ENCODE measurements at regions not wholly inside any gene's neighbourhood (a gene's known extent, or its start where the extent isn't known, plus 50 kb on each side); places are given as distances from the start of the nearest gene placed in this dataset.

- Mint-ChIP-seq H3K27ac (no peak overlapping the region), H3K4me1 (no peaks in the 10 kb centered on the region), H3K27me3 (ENCODE audit: insufficient read depth) (no peaks in the 10 kb centered on the region), H3K4me3 (no peak overlapping the region), H3K9me3 (peaks cover 1% of the 10 kb centered on the region), H3K36me3 (ENCODE audit: low read depth) (no peaks in the 10 kb centered on the region)
- Histone ChIP-seq H3K4me3 (ENCODE audit: low read length) (no peak overlapping the region), H3K4me1 (ENCODE audit: control insufficient read depth, insufficient read depth, low read length) (no peaks in the 10 kb centered on the region), H3K27me3 (ENCODE audit: control insufficient read depth, insufficient read depth, low read length, poor library complexity, severe bottlenecking) (no peaks in the 10 kb centered on the region), H3K9ac (ENCODE audit: extremely low read depth, low read length, poor library complexity, severe bottlenecking) (no peak overlapping the region), H3K27ac (ENCODE audit: low read depth, low read length) (no peak overlapping the region), H3K36me3 (ENCODE audit: control insufficient read depth, insufficient read depth, low read length) (no peaks in the 10 kb centered on the region), H3K9me3 (ENCODE audit: control insufficient read depth, low read length) (no peaks in the 10 kb centered on the region)
- DNase-seq: no peak
- WGBS, 2 experiments (ENCODE audit: insufficient coverage in 1 of 2, insufficient read length in 1 of 2): 79 to 89% methylated on average over 2 of the region's 2 CpGs
- no peak for TF ChIP-seq CTCF (conservative IDR thresholded peaks at IDR 0.05)
Measured at GRCh38 chr18:1357724-1358123, 453.1 kb downstream of the ADCYAP1 start.

GRCh38 chr18:1361936-1362335, 457.3 kb downstream of the ADCYAP1 start:
- Mint-ChIP-seq H3K27ac (no peak overlapping the region), H3K4me1 (no peaks in the 10 kb centered on the region), H3K36me3 (ENCODE audit: low read depth) (no peaks in the 10 kb centered on the region), H3K9me3 (no peaks in the 10 kb centered on the region), H3K27me3 (ENCODE audit: insufficient read depth) (no peaks in the 10 kb centered on the region), H3K4me3 (no peak overlapping the region)
- 89 to 95% methylated on average over 2 of the region's 3 CpGs for WGBS, 2 experiments (ENCODE audit: insufficient coverage in 1 of 2, insufficient read length in 1 of 2)
- no peak for TF ChIP-seq CTCF (conservative IDR thresholded peaks at IDR 0.05)
- DNase-seq: no peak
- no peaks in the 10 kb centered on the region for H3K9me3 ChIP-seq (ENCODE audit: control insufficient read depth, low read length)
- no peaks in the 10 kb centered on the region for H3K27me3 ChIP-seq (ENCODE audit: control insufficient read depth, insufficient read depth, low read length, poor library complexity, severe bottlenecking)
- H3K27ac ChIP-seq (ENCODE audit: low read depth, low read length): no peak overlapping the region
- no peak overlapping the region for H3K4me3 ChIP-seq (ENCODE audit: low read length)
- no peaks in the 10 kb centered on the region for H3K36me3 ChIP-seq (ENCODE audit: control insufficient read depth, insufficient read depth, low read length)
- no peak overlapping the region for H3K9ac ChIP-seq (ENCODE audit: extremely low read depth, low read length, poor library complexity, severe bottlenecking)
- H3K4me1 ChIP-seq (ENCODE audit: control insufficient read depth, insufficient read depth, low read length): no peaks in the 10 kb centered on the region

GRCh38 chr18:1370552-1370951, 465.9 kb downstream of the ADCYAP1 start:
- H3K27ac Mint-ChIP-seq: no peak overlapping the region

More at GRCh38 chr18:1370552-1370951, 465.9 kb downstream of the ADCYAP1 start:
- 84 to 94% methylated on average over 3 to 6 of the region's 6 CpGs for WGBS, 2 experiments (ENCODE audit: insufficient coverage in 1 of 2, insufficient read length in 1 of 2)
- no peaks in the 10 kb centered on the region for H3K9me3 Mint-ChIP-seq
- no peaks in the 10 kb centered on the region for H3K27me3 Mint-ChIP-seq (ENCODE audit: insufficient read depth)
- H3K36me3 Mint-ChIP-seq (ENCODE audit: low read depth): no peaks in the 10 kb centered on the region
- no peaks in the 10 kb centered on the region for H3K4me1 ChIP-seq (ENCODE audit: control insufficient read depth, insufficient read depth, low read length)
- no peak overlapping the region for H3K4me3 Mint-ChIP-seq
- H3K4me1 Mint-ChIP-seq: peaks cover 3% of the 10 kb centered on the region
- no peak overlapping the region for H3K27ac ChIP-seq (ENCODE audit: low read depth, low read length)
- no peaks in the 10 kb centered on the region for H3K9me3 ChIP-seq (ENCODE audit: control insufficient read depth, low read length)
- H3K36me3 ChIP-seq (ENCODE audit: control insufficient read depth, insufficient read depth, low read length): no peaks in the 10 kb centered on the region
- DNase-seq: no peak
- H3K27me3 ChIP-seq (ENCODE audit: control insufficient read depth, insufficient read depth, low read length, poor library complexity, severe bottlenecking): no peaks in the 10 kb centered on the region
- H3K4me3 ChIP-seq (ENCODE audit: low read length): no peak overlapping the region
- TF ChIP-seq CTCF (conservative IDR thresholded peaks at IDR 0.05): no peak
- H3K9ac ChIP-seq (ENCODE audit: extremely low read depth, low read length, poor library complexity, severe bottlenecking): no peak overlapping the region
